MG63 (cell line): ENCODE measurements at regions not wholly inside any gene's neighbourhood (a gene's known extent, or its start where the extent isn't known, plus 50 kb on each side); places are given as distances from the start of the nearest gene placed in this dataset.

ENCODE experiments used
- DNase-seq: peaks from one replicate; pipeline ENCODE4 v3.0.0-alpha.2; 2020
- H3K27me3 ChIP-seq: fragments of 250-450 bp; sonication (Bioruptor Pico); 2 replicates; pipeline ENCODE4 v1.5.1; 2020; ENCODE audit warnings: mild to moderate bottlenecking, moderate library complexity
- H3K36me3 ChIP-seq: fragments of 250-450 bp; sonication (Bioruptor Pico); 2 replicates; pipeline ENCODE4 v1.5.1; 2020; ENCODE audit warnings: mild to moderate bottlenecking, moderate library complexity
- H3K4me3 ChIP-seq: fragments of 250-450 bp; sonication (Bioruptor Pico); 2 replicates; pipeline ENCODE4 v1.5.1; 2020; ENCODE audit warnings: mild to moderate bottlenecking, moderate library complexity
- H3K9me3 ChIP-seq: fragments of 250-450 bp; sonication (Bioruptor Pico); 2 replicates; pipeline ENCODE4 v1.5.1; 2020; ENCODE audit warnings: mild to moderate bottlenecking, moderate library complexity

- no peaks in the 10 kb centered on the region for H3K36me3 ChIP-seq
- H3K27me3 ChIP-seq = no peaks in the 10 kb centered on the region
- no peaks in the 10 kb centered on the region for H3K9me3 ChIP-seq
- no peak overlapping the region for H3K4me3 ChIP-seq
- DNase-seq = no peak
Observed at GRCh38 chr17:63142836-63143235, 176.8 kb downstream of the TANC2 start.

GRCh38 chr17:63150490-63150889 is 184.5 kb downstream of the TANC2 start:
- Histone ChIP-seq H3K36me3 (no peaks in the 10 kb centered on the region), H3K4me3 (no peak overlapping the region), H3K9me3 (no peaks in the 10 kb centered on the region), H3K27me3 (no peaks in the 10 kb centered on the region)
- DNase-seq = no peak

GRCh38 chr17:63150994-63151464 is 185.0 kb downstream of the TANC2 start:
- Histone ChIP-seq H3K4me3 (no peak overlapping the region), H3K9me3 (no peaks in the 10 kb centered on the region), H3K36me3 (no peaks in the 10 kb centered on the region), H3K27me3 (no peaks in the 10 kb centered on the region)
- no peak for DNase-seq

GRCh38 chr17:63151941-63152523 is 186.0 kb downstream of the TANC2 start:
- no peaks in the 10 kb centered on the region for H3K36me3 ChIP-seq
- H3K4me3 ChIP-seq = no peak overlapping the region
- no peak for DNase-seq
- no peaks in the 10 kb centered on the region for H3K9me3 ChIP-seq
- no peaks in the 10 kb centered on the region for H3K27me3 ChIP-seq

- no peaks in the 10 kb centered on the region for H3K27me3 ChIP-seq
- no peak for DNase-seq
- no peaks in the 10 kb centered on the region for H3K9me3 ChIP-seq
- H3K36me3 ChIP-seq = no peaks in the 10 kb centered on the region
- H3K4me3 ChIP-seq = no peak overlapping the region
Observed at GRCh38 chr17:63153488-63153887, 187.5 kb downstream of the TANC2 start.

GRCh38 chr17:63154586-63155244 is 188.7 kb downstream of the TANC2 start:
- Histone ChIP-seq H3K9me3 (no peaks in the 10 kb centered on the region), H3K4me3 (no peak overlapping the region), H3K36me3 (no peaks in the 10 kb centered on the region), H3K27me3 (no peaks in the 10 kb centered on the region)
- DNase-seq = no peak

GRCh38 chr17:63156986-63157385 is 191.0 kb downstream of the TANC2 start:
- Histone ChIP-seq H3K36me3 (no peaks in the 10 kb centered on the region), H3K9me3 (no peaks in the 10 kb centered on the region), H3K4me3 (no peak overlapping the region), H3K27me3 (no peaks in the 10 kb centered on the region)
- DNase-seq = no peak

- H3K9me3 ChIP-seq = no peaks in the 10 kb centered on the region
- no peak overlapping the region for H3K4me3 ChIP-seq
- no peak for DNase-seq
- H3K27me3 ChIP-seq = no peaks in the 10 kb centered on the region
- no peaks in the 10 kb centered on the region for H3K36me3 ChIP-seq
Observed at GRCh38 chr17:63162406-63163157, 196.5 kb downstream of the TANC2 start.

GRCh38 chr17:63163158-63163520 is 197.1 kb downstream of the TANC2 start:
- no peaks in the 10 kb centered on the region for H3K9me3 ChIP-seq
- H3K4me3 ChIP-seq = no peak overlapping the region
- no peaks in the 10 kb centered on the region for H3K27me3 ChIP-seq
- DNase-seq = no peak
- no peaks in the 10 kb centered on the region for H3K36me3 ChIP-seq

GRCh38 chr17:63165400-63165799 is 199.4 kb downstream of the TANC2 start:
- Histone ChIP-seq H3K9me3 (no peaks in the 10 kb centered on the region), H3K27me3 (no peaks in the 10 kb centered on the region), H3K36me3 (no peaks in the 10 kb centered on the region), H3K4me3 (no peak overlapping the region)
- DNase-seq = no peak

GRCh38 chr17:63170795-63171194 is 204.8 kb downstream of the TANC2 start:
- H3K4me3 ChIP-seq = no peak overlapping the region
- no peaks in the 10 kb centered on the region for H3K27me3 ChIP-seq
- DNase-seq = no peak
- no peaks in the 10 kb centered on the region for H3K9me3 ChIP-seq
- H3K36me3 ChIP-seq = no peaks in the 10 kb centered on the region

GRCh38 chr17:63171428-63172393 is 205.7 kb downstream of the TANC2 start:
- Histone ChIP-seq H3K27me3 (no peaks in the 10 kb centered on the region), H3K36me3 (no peaks in the 10 kb centered on the region), H3K9me3 (no peaks in the 10 kb centered on the region), H3K4me3 (no peak overlapping the region)
- DNase-seq = no peak

GRCh38 chr17:63173450-63173849 is 207.4 kb downstream of the TANC2 start:
- no peak for DNase-seq
- Histone ChIP-seq H3K36me3 (no peaks in the 10 kb centered on the region; the same call in 1 of the 2 replicates), H3K9me3 (no peaks in the 10 kb centered on the region), H3K27me3 (no peaks in the 10 kb centered on the region), H3K4me3 (no peak overlapping the region)

- Histone ChIP-seq H3K36me3 (no peaks in the 10 kb centered on the region; the same call in 1 of the 2 replicates), H3K27me3 (no peaks in the 10 kb centered on the region), H3K9me3 (no peaks in the 10 kb centered on the region), H3K4me3 (no peak overlapping the region)
- no peak for DNase-seq
Observed at GRCh38 chr17:63173903-63174302, 207.9 kb downstream of the TANC2 start.

GRCh38 chr17:63178530-63178929 is 212.5 kb downstream of the TANC2 start:
- H3K36me3 ChIP-seq = peaks cover 7% of the 10 kb centered on the region
- DNase-seq = no peak
- no peaks in the 10 kb centered on the region for H3K27me3 ChIP-seq
- no peaks in the 10 kb centered on the region for H3K9me3 ChIP-seq
- no peak overlapping the region for H3K4me3 ChIP-seq

- no peak overlapping the region for H3K4me3 ChIP-seq
- H3K9me3 ChIP-seq = no peaks in the 10 kb centered on the region; the same call in 1 of the 2 replicates
- peaks cover 7% of the 10 kb centered on the region for H3K36me3 ChIP-seq
- DNase-seq = no peak
- H3K27me3 ChIP-seq = no peaks in the 10 kb centered on the region
Observed at GRCh38 chr17:63181856-63182255, 215.8 kb downstream of the TANC2 start.

- H3K4me3 ChIP-seq = no peak overlapping the region
- DNase-seq = no peak
- H3K9me3 ChIP-seq = no peaks in the 10 kb centered on the region; the same call in 1 of the 2 replicates
- peaks cover 7% of the 10 kb centered on the region for H3K36me3 ChIP-seq
- H3K27me3 ChIP-seq = no peaks in the 10 kb centered on the region
Observed at GRCh38 chr17:63185420-63185819, 219.4 kb downstream of the TANC2 start.
